WI38 (cell line): ENCODE measurements at regions not wholly inside any gene's neighbourhood (a gene's known extent, or its start where the extent isn't known, plus 50 kb on each side); places are given as distances from the start of the nearest gene placed in this dataset.

ENCODE experiments used
- H3K4me3 ChIP-seq: 2 replicates; pipeline ENCODE4 v1.5.1; 2011; ENCODE audit warnings: low read depth, mild to moderate bottlenecking, control low read depth, low read length
- TF ChIP-seq, protein P1 (sequence below): IDR thresholded peaks from 2 replicates; pipeline ENCODE4 v1.5.1; 2012; ENCODE audit warnings: low read depth, mild to moderate bottlenecking, control low read depth, low read length

DNA sequence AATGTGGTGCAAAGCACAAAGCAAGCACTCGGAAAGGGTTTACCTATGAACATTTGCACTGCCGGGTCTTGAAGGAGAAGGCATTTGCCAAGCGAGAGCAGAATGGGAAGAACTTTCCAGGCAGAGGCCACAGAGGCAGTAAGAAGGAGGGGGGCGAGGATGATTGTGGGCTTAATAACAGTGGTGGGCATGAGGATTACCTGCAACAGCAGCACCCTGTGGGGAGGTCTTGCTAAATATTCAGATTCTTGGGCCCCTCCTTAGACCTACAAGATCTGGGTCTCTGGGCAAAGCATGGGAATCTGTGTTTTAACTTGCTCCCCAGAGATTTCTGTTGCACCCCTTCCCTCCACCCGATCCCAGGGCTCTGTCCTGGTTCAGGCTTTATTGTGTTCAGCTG lies 75.1 kb upstream of the ZBED5 start:
- TF ChIP-seq, protein P1, sequence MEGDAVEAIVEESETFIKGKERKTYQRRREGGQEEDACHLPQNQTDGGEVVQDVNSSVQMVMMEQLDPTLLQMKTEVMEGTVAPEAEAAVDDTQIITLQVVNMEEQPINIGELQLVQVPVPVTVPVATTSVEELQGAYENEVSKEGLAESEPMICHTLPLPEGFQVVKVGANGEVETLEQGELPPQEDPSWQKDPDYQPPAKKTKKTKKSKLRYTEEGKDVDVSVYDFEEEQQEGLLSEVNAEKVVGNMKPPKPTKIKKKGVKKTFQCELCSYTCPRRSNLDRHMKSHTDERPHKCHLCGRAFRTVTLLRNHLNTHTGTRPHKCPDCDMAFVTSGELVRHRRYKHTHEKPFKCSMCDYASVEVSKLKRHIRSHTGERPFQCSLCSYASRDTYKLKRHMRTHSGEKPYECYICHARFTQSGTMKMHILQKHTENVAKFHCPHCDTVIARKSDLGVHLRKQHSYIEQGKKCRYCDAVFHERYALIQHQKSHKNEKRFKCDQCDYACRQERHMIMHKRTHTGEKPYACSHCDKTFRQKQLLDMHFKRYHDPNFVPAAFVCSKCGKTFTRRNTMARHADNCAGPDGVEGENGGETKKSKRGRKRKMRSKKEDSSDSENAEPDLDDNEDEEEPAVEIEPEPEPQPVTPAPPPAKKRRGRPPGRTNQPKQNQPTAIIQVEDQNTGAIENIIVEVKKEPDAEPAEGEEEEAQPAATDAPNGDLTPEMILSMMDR: no peak
- no peak overlapping the region for H3K4me3 ChIP-seq

GRCh38 chr11:10931761-10932670 lies 74.2 kb upstream of the ZBED5 start:
- TF ChIP-seq, protein P1: no peak
- peak overlapping the region; percentile 68 for H3K4me3 ChIP-seq

DNA sequence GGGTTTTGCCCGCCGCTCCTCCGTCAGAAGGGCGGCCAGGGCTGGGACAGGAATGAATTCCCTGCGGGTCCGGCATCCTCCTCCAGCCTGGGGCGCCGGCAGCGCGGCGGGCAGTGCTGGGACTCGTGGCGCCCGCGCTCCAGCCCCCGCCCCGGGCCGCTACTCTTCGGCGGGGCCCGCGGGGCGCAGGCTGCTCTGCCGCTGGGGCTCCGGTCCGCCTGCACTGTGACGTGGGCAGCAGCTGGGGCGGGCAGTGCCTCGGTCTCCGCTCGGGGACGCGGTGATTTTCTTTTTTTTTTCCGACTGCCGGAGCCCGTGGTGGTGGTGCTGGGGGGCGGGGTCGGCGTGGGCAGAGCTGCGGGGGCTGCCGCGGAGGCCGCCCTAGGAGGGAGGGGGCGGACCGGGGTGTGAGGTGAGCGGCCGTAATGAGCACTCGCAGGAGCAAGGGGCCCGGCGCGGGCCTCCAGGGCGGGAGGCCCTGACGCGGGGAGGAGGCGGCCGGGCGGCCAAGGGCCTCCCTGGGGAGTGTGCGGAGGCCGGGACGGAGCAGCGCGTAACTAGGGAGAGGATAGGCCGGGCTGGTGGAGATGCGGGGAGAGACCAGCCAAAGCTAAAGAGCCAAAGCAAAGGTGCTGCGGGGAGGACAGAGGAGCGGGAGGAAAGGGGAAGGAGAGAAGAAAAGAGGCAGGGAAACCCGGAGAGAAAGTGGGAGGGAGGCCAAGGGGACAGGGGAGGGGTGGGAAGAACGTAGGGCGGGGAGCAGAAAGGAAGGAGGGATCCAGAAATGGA lies 73.3 kb upstream of the ZBED5 start:
- H3K4me3 ChIP-seq: peak overlapping the region; percentile 68
- TF ChIP-seq, protein P1: no peak

DNA sequence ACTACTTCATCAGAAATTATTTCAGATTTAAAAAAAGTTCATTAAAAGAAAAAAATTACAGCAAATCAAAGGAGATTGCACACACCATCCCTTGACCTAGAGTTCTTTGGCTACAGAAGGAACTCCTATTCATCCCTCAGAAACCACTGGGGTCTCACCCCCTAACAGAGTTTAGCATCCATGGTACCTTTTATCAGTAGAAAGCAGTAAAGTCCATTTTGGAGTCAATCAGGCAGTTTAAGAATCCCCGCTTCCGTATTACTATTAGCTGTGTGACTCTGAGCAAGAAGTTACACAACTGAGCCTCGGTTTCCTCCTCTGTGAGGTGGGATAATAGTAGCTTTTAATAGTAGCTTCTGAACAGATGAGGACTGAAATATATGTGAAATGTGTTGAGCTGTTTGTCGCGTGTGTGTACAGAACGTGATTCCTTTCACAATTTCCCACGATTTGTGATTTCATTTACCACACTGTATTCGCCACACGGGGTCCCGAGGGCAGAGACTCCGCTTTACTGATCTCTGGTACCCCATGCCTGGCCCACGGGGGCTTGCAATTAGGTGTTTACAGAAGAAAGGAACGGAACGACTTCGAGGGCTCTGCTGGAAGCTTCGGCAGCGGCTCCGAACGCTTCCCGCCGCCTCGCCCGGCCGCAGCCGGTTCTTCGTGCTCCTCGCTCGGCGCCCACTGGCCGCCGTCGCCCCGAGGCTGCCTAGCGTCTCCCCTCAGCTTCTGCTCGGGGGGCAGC lies 72.5 kb upstream of the ZBED5 start:
- TF ChIP-seq, protein P1: no peak
- H3K4me3 ChIP-seq: peak overlapping the region; percentile 68

DNA sequence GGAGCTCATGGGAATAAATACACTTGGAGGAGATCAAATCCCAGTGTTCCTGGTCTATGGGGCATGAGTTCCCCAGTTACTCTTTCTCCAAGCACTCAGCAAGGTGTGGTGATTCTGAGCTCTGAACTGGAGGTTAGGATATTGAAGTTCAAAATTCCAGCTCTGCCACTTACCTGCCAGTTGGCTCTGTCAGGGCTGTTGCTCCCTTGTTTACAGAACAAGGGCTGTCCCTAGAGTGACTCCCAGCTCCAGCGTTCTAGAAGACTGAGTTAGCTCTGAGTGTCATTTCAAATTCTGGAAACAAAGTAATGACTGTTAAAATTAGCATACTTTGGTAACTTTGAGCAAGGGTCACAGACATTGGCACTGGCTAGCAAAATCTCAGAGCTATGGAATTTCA lies 69.7 kb upstream of the ZBED5 start:
- TF ChIP-seq, protein P1: no peak
- H3K4me3 ChIP-seq: no peak overlapping the region

GRCh38 chr11:10926801-10927211 lies 69.0 kb upstream of the ZBED5 start:
- TF ChIP-seq, protein P1: no peak

More at GRCh38 chr11:10926801-10927211, 69.0 kb upstream of the ZBED5 start:
- no peak overlapping the region for H3K4me3 ChIP-seq
